Epidermal melanocyte (primary cell): ENCODE measurements at regions not wholly inside any gene's neighbourhood (a gene's known extent, or its start where the extent isn't known, plus 50 kb on each side); places are given as distances from the start of the nearest gene placed in this dataset.

Experiments
- DNase-seq: peaks from one replicate; pipeline ENCODE4 v3.0.0; 2011; ENCODE audit warnings: low spot score; ENCODE audit not compliant: insufficient read length

GRCh38 chrX:131703646-131704045, 159.8 kb downstream of the OR13H1 start:
- no peak for DNase-seq

- no peak for DNase-seq
Measured at GRCh38 chrX:131704136-131704695, 160.3 kb downstream of the OR13H1 start.

- no peak for DNase-seq
Measured at GRCh38 chrX:131709553-131709952, 165.7 kb downstream of the OR13H1 start.

GRCh38 chrX:131711478-131711867, 167.6 kb downstream of the OR13H1 start:
- no peak for DNase-seq

- DNase-seq: no peak
Measured at GRCh38 chrX:131723646-131724045, 179.8 kb downstream of the OR13H1 start.

- DNase-seq: no peak
Measured at GRCh38 chrX:131724292-131724691, 180.4 kb downstream of the OR13H1 start.

- DNase-seq: no peak
Measured at GRCh38 chrX:131725001-131725654, 181.3 kb downstream of the OR13H1 start.

- no peak for DNase-seq
Measured at GRCh38 chrX:131727778-131728177, 183.9 kb downstream of the OR13H1 start.

GRCh38 chrX:131728295-131729145, 184.6 kb downstream of the OR13H1 start:
- DNase-seq: no peak

GRCh38 chrX:131729295-131729694, 185.4 kb downstream of the OR13H1 start:
- no peak for DNase-seq

GRCh38 chrX:131734621-131735020, 190.7 kb downstream of the OR13H1 start:
- DNase-seq: no peak

GRCh38 chrX:131735127-131735526, 191.3 kb downstream of the OR13H1 start:
- no peak for DNase-seq

- no peak for DNase-seq
Measured at GRCh38 chrX:131739823-131740222, 195.9 kb downstream of the OR13H1 start.

- DNase-seq: no peak
Measured at GRCh38 chrX:131741103-131741581, 197.3 kb downstream of the OR13H1 start.

- DNase-seq: no peak
Measured at GRCh38 chrX:131745942-131746489, 202.1 kb downstream of the OR13H1 start.

- no peak for DNase-seq
Measured at GRCh38 chrX:131746491-131746968, 202.7 kb downstream of the OR13H1 start.

- no peak for DNase-seq
Measured at GRCh38 chrX:131747173-131747572, 203.3 kb downstream of the OR13H1 start.

- DNase-seq: no peak
Measured at GRCh38 chrX:131752493-131753198, 208.8 kb downstream of the OR13H1 start.

- DNase-seq: no peak
Measured at GRCh38 chrX:131762802-131763234, 218.9 kb downstream of the OR13H1 start.

GRCh38 chrX:131763674-131764073, 219.8 kb downstream of the OR13H1 start:
- DNase-seq: no peak

GRCh38 chrX:131764216-131764615, 220.3 kb downstream of the OR13H1 start:
- no peak for DNase-seq
